WTC11 (cell line): ENCODE measurements at regions not wholly inside any gene's neighbourhood (a gene's known extent, or its start where the extent isn't known, plus 50 kb on each side); places are given as distances from the start of the nearest gene placed in this dataset.

Experiments
- CREB1 ChIP-seq: sonication (generic); formaldehyde crosslinking; IDR thresholded peaks from 2 replicates; pipeline ENCODE4 v1.8.0; 2023; ENCODE audit warnings: mild to moderate bottlenecking, missing genetic modification reagents
- CREM ChIP-seq: sonication (generic); formaldehyde crosslinking; IDR thresholded peaks from 2 replicates; pipeline ENCODE4 v1.8.1; 2022; ENCODE audit warnings: mild to moderate bottlenecking, missing genetic modification reagents, moderate library complexity
- CTCF ChIP-seq: fragments of 200-600 bp; IDR thresholded peaks from 2 replicates; pipeline ENCODE4 v1.8.0; 2022; ENCODE audit warnings: antibody characterized with exemption
- FOXJ3 ChIP-seq: sonication (generic); formaldehyde crosslinking; IDR thresholded peaks from 2 replicates; pipeline ENCODE4 v1.9.0; 2021; ENCODE audit warnings: missing genetic modification reagents, mild to moderate bottlenecking, borderline replicate concordance
- MAX ChIP-seq: sonication (generic); formaldehyde crosslinking; IDR thresholded peaks from 2 replicates; pipeline ENCODE4 v1.8.0; 2022; ENCODE audit warnings: mild to moderate bottlenecking, missing genetic modification reagents
- NR2C2 ChIP-seq: sonication (generic); formaldehyde crosslinking; IDR thresholded peaks from 2 replicates; pipeline ENCODE4 v1.8.0; 2022; ENCODE audit warnings: mild to moderate bottlenecking, missing genetic modification reagents
- SP1 ChIP-seq: sonication (generic); formaldehyde crosslinking; conservative IDR thresholded peaks from 2 replicates; pipeline ENCODE4 v1.8.1; 2022; ENCODE audit warnings: missing genetic modification reagents
- USF2 ChIP-seq: sonication (generic); formaldehyde crosslinking; IDR thresholded peaks from 2 replicates; pipeline ENCODE4 v1.8.1; 2023; ENCODE audit warnings: mild to moderate bottlenecking, missing genetic modification reagents, moderate library complexity
- ZNF138 ChIP-seq: sonication (generic); formaldehyde crosslinking; conservative IDR thresholded peaks from 2 replicates; pipeline ENCODE4 v1.8.1; 2022; ENCODE audit warnings: mild to moderate bottlenecking, moderate library complexity, missing genetic modification reagents
- ZNF416 ChIP-seq: fragments of 250-450 bp; sonication (Bioruptor Pico); IDR thresholded peaks from 2 replicates; pipeline ENCODE4 v1.9.0; 2021; ENCODE audit warnings: mild to moderate bottlenecking, inconsistent platforms
- ZNF423 ChIP-seq: fragments of 250-450 bp; sonication (Bioruptor Pico); IDR thresholded peaks from 2 replicates; pipeline ENCODE4 v2.1.2; 2022; ENCODE audit warnings: mild to moderate bottlenecking, moderate library complexity
- ZSCAN18 ChIP-seq: fragments of 250-450 bp; sonication (Bioruptor Pico); IDR thresholded peaks from 2 replicates; pipeline ENCODE4 v2.1.2; 2022; ENCODE audit warnings: mild to moderate bottlenecking, moderate library complexity
- TF ChIP-seq, protein P1 (sequence below): sonication (generic); formaldehyde crosslinking; conservative IDR thresholded peaks from 2 replicates; pipeline ENCODE4 v1.8.1; 2022; ENCODE audit warnings: mild to moderate bottlenecking, missing genetic modification reagents
- TF ChIP-seq, protein P2 (sequence below): sonication (generic); formaldehyde crosslinking; IDR thresholded peaks from 2 replicates; pipeline ENCODE4 v1.8.1; 2023; ENCODE audit warnings: mild to moderate bottlenecking, missing genetic modification reagents, moderate library complexity

- TF ChIP-seq, protein P1, sequence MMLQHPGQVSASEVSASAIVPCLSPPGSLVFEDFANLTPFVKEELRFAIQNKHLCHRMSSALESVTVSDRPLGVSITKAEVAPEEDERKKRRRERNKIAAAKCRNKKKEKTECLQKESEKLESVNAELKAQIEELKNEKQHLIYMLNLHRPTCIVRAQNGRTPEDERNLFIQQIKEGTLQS, result no peak
- TF ChIP-seq USF2 (no peak), CREM (CRISPR knock-in tag) (no peak), ZNF138 (no peak), CTCF (no peak), FOXJ3 (CRISPR knock-in tag) (no peak), ZNF423 (peak; percentile 33; the same call in 1 of the 2 replicates), NR2C2 (CRISPR knock-in tag) (no peak), ZSCAN18 (no peak), MAX (CRISPR knock-in tag) (no peak), ZNF416 (CRISPR knock-in tag) (peak; percentile 94), SP1 (no peak), CREB1 (CRISPR knock-in tag) (no peak)
- TF ChIP-seq, protein P2, sequence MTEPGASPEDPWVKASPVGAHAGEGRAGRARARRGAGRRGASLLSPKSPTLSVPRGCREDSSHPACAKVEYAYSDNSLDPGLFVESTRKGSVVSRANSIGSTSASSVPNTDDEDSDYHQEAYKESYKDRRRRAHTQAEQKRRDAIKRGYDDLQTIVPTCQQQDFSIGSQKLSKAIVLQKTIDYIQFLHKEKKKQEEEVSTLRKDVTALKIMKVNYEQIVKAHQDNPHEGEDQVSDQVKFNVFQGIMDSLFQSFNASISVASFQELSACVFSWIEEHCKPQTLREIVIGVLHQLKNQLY (CRISPR knock-in tag), result no peak
These were observed 240.5 kb downstream of the TGFB2 start for GRCh38 chr1:218585511-218586184.
